Nephron progenitor cell (in vitro differentiated cells): ENCODE measurements at regions not wholly inside any gene's neighbourhood (a gene's known extent, or its start where the extent isn't known, plus 50 kb on each side); places are given as distances from the start of the nearest gene placed in this dataset.

ENCODE experiments used
- DNase-seq: peaks from one replicate; pipeline ENCODE4 v3.0.0; 2021
- H3K27ac Mint-ChIP-seq: 2 replicates; pipeline ENCODE4 v1.8.0; 2021; ENCODE audit warnings: mild to moderate bottlenecking, moderate library complexity, mixed read lengths
- H3K27me3 Mint-ChIP-seq: 2 replicates; pipeline ENCODE4 v1.8.0; 2021; ENCODE audit warnings: mild to moderate bottlenecking, low read depth, mixed read lengths; ENCODE audit not compliant: poor library complexity
- H3K36me3 Mint-ChIP-seq: 2 replicates; pipeline ENCODE4 v1.8.0; 2021; ENCODE audit warnings: low read depth, mixed read lengths
- H3K4me1 Mint-ChIP-seq: 2 replicates; pipeline ENCODE4 v1.8.0; 2021; ENCODE audit warnings: mixed read lengths
- H3K4me3 Mint-ChIP-seq: 2 replicates; pipeline ENCODE4 v1.8.0; 2021; ENCODE audit warnings: mild to moderate bottlenecking, moderate library complexity, mixed read lengths
- H3K9me3 Mint-ChIP-seq: 2 replicates; pipeline ENCODE4 v1.8.0; 2021; ENCODE audit warnings: mild to moderate bottlenecking, moderate library complexity, mixed read lengths
- CTCF ChIP-seq: fragments of 200-600 bp; sonication (generic); IDR thresholded peaks from 2 replicates; pipeline ENCODE4 v1.5.0; 2021; ENCODE audit warnings: antibody characterized with exemption

GRCh38 chr22:49715450-49715849 is 112.2 kb downstream of the BRD1 start:
- H3K4me1 Mint-ChIP-seq, result no peaks in the 10 kb centered on the region
- H3K27me3 Mint-ChIP-seq, result peaks cover 91% of the 10 kb centered on the region
- no peaks in the 10 kb centered on the region for H3K9me3 Mint-ChIP-seq
- H3K27ac Mint-ChIP-seq, result no peak overlapping the region
- no peak for TF ChIP-seq CTCF
- H3K4me3 Mint-ChIP-seq, result no peak overlapping the region
- no peaks in the 10 kb centered on the region for H3K36me3 Mint-ChIP-seq
- no peak for DNase-seq

GRCh38 chr22:49713003-49713402 is 114.7 kb downstream of the BRD1 start:
- peaks cover 86% of the 10 kb centered on the region for H3K27me3 Mint-ChIP-seq
- no peaks in the 10 kb centered on the region for H3K36me3 Mint-ChIP-seq
- no peaks in the 10 kb centered on the region for H3K4me1 Mint-ChIP-seq
- H3K27ac Mint-ChIP-seq, result no peak overlapping the region
- no peak for DNase-seq
- no peak for TF ChIP-seq CTCF
- H3K9me3 Mint-ChIP-seq, result no peaks in the 10 kb centered on the region
- H3K4me3 Mint-ChIP-seq, result no peak overlapping the region

GRCh38 chr22:49712195-49712791 is 115.4 kb downstream of the BRD1 start:
- H3K4me1 Mint-ChIP-seq, result no peaks in the 10 kb centered on the region
- no peaks in the 10 kb centered on the region for H3K9me3 Mint-ChIP-seq
- no peak overlapping the region for H3K4me3 Mint-ChIP-seq
- no peak overlapping the region for H3K27ac Mint-ChIP-seq
- peaks cover 84% of the 10 kb centered on the region for H3K27me3 Mint-ChIP-seq
- peak; percentile 89 for DNase-seq
- no peaks in the 10 kb centered on the region for H3K36me3 Mint-ChIP-seq
- no peak for TF ChIP-seq CTCF

GRCh38 chr22:49710746-49711145 is 116.9 kb downstream of the BRD1 start:
- Mint-ChIP-seq H3K9me3 (no peaks in the 10 kb centered on the region), H3K27ac (no peak overlapping the region)

GRCh38 chr22:49709464-49709863 is 118.2 kb downstream of the BRD1 start:
- Mint-ChIP-seq H3K9me3 (no peaks in the 10 kb centered on the region), H3K4me1 (no peaks in the 10 kb centered on the region), H3K4me3 (no peak overlapping the region), H3K36me3 (no peaks in the 10 kb centered on the region), H3K27ac (no peak overlapping the region), H3K27me3 (peaks cover 66% of the 10 kb centered on the region)
- DNase-seq, result no peak
- no peak for TF ChIP-seq CTCF

More at GRCh38 chr22:49710746-49711145, 116.9 kb downstream of the BRD1 start:
- no peak overlapping the region for H3K4me3 Mint-ChIP-seq
- no peaks in the 10 kb centered on the region for H3K4me1 Mint-ChIP-seq
- no peaks in the 10 kb centered on the region for H3K36me3 Mint-ChIP-seq
- no peak for TF ChIP-seq CTCF
- no peak for DNase-seq
- peaks cover 72% of the 10 kb centered on the region for H3K27me3 Mint-ChIP-seq

GRCh38 chr22:49705972-49706352 is 121.7 kb downstream of the BRD1 start:
- H3K9me3 Mint-ChIP-seq, result peaks cover 19% of the 10 kb centered on the region
- no peak overlapping the region for H3K4me3 Mint-ChIP-seq
- peaks cover 43% of the 10 kb centered on the region for H3K27me3 Mint-ChIP-seq

More at GRCh38 chr22:49705972-49706352, 121.7 kb downstream of the BRD1 start:
- no peak overlapping the region for H3K27ac Mint-ChIP-seq
- no peak for TF ChIP-seq CTCF
- peaks cover 7% of the 10 kb centered on the region for H3K4me1 Mint-ChIP-seq
- no peak for DNase-seq
- no peaks in the 10 kb centered on the region for H3K36me3 Mint-ChIP-seq
